Occipital lobe (tissue), 1 donor: ENCODE measurements at regions not wholly inside any gene's neighbourhood (a gene's known extent, or its start where the extent isn't known, plus 50 kb on each side); places are given as distances from the start of the nearest gene placed in this dataset.

ENCODE experiments used
- DNase-seq: peaks from one replicate; lab custom pipeline; 2025; lab: John Stamatoyannopoulos, UW

DNA sequence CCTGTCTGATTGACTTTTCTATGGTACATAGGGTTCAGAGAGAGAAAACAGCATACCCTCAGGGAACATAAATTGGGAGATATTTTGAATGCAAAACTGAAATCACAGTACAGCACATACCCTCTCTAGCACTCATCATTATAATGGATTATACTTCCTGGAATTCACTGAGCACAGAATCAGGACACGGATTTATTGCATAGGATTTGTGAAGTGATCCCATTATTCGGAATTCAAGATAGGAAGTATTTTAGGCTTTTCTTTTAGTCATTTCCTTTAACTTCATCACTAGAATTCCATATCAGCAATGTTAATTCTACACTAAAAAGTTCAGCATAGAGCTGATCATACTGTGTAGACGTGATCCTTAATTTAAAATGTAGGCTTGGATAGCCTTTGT is 407.0 kb downstream of the PID1 start:
- no peak for DNase-seq

- DNase-seq: no peak
Measured at GRCh38 chr2:228860601-228861285, 410.3 kb downstream of the PID1 start.

DNA sequence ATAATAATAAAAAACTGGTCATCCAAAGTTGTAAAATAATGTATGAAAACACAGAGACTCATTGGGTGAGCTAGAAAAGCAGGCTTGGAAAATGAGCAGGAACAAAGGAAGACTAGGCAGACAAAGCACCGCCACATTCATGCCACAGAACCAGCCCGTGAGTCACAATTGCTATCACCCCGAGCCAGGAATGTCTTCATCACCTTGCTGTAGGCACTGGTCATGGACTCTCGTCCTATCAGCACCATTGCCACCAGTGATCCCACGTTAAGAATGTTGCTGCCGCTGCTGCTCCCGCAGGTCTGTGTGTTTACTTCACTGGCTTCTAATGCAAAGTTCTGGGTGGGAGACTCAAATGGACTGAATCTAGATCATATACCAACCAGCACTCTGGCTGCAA is 417.9 kb downstream of the PID1 start:
- DNase-seq: no peak

DNA sequence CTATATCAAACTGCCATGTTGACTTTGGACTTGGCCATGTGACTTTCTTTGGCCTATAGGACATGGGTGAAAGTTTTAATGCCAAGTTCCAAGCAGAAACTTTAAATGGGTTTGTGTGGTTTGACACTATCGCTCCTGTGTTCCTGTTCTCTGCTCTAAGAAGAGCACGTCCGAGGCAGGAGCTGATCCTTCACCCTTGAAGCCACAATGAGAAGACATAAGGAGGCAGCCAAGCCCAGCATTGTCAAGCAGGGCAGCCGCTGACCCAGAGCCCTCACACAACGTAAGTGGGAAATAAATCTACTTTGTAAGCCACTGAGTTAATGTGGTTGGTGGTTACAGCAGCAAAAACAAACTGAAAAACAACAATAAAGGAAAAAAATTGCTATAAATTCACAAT is 422.4 kb downstream of the PID1 start:
- no peak for DNase-seq

GRCh38 chr2:228847684-228848083 is 423.4 kb downstream of the PID1 start:
- DNase-seq: no peak

DNA sequence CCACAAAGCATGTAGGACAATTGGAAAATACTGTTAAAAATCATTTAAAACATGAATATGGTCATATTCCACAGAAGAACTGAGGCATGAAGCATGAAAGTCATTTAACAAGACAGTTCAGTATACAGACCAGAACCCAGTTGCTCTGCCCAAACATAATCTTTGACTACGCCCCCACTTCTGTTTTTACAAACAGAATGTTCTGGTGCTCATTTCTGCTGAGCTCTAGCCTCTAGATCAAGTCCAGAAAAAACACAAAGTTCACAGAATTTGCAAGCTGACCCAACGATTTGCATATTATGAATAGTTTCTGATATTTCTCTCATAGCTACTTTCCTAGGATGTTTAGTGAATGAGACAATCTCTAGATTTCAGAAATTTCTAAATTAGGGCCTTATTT is 424.9 kb downstream of the PID1 start:
- DNase-seq: no peak

DNA sequence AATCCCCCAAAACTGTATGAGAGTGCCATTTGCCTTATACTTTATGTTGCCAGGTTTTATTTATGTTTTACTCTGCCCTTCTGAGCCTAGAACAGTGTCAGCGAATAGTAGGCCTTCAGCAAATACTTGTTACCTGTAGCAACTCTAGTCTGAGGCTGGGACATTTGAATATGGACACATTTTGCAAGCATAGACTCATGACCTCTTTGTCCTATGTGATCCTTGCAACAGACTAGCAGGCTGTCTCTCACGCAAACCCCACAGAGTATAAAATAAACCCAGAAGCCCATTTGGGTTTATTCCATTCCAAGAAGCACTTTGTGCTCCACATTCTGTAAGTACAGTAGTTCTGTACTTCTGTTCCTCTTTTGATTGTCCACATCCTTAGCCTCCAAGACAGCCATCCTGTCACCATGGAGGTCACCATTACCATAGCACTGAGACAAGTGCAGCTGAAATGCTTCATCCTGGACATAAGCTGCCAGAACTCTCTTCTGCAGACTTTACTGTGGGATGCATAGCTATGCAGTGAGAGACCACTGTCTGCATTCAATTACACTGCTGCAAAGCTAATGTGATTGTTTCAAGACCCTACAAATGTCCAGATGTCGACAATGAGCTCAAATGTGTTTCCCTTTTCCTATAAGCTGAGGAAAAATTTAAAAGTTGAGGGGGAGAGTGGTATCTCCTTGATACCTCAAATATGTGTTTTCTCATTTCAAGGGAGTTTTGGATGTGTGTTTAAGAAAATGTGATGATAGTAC is 425.7 kb downstream of the PID1 start:
- no peak for DNase-seq

GRCh38 chr2:228841877-228842276 is 429.2 kb downstream of the PID1 start:
- no peak for DNase-seq

DNA sequence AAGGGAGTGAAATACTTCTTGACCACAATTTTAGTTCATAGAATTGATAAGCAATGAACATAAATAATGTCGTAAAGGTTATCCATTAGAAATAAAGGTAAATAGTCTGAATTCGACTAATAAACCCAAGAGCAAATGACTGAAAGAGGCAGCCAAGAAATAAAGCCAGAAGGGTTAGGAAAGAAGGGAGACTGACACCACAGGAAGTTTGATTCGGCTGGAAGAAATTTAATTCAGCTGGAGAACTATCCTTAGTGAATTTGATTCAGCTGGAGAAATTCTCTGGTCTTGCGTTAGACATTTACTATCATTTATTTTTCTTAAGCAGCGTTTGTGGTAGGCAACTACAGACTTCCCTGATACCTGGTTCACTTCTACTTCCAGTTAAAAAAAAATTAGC is 429.6 kb downstream of the PID1 start:
- DNase-seq: no peak

DNA sequence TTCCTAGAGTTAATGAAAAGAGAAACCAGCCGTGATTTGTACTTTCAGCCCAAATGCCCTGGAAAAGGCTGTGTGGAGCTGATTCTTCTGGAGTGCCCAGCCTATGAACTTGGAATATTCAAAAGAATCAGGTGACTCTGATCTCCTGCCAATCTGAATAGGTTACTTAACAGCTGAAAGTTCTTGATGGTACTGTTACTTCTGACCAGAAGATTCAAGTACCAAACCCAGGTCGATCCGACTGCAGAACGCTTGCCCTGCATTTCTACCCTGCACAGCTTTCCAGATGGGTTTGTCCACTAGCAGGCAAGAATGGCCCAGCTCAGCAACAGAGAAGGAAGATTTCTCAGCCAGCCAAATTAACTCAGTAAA is 430.4 kb downstream of the PID1 start:
- no peak for DNase-seq

GRCh38 chr2:228840113-228840742 is 430.9 kb downstream of the PID1 start:
- DNase-seq: no peak

GRCh38 chr2:228839421-228839876 is 431.6 kb downstream of the PID1 start:
- DNase-seq: no peak

DNA sequence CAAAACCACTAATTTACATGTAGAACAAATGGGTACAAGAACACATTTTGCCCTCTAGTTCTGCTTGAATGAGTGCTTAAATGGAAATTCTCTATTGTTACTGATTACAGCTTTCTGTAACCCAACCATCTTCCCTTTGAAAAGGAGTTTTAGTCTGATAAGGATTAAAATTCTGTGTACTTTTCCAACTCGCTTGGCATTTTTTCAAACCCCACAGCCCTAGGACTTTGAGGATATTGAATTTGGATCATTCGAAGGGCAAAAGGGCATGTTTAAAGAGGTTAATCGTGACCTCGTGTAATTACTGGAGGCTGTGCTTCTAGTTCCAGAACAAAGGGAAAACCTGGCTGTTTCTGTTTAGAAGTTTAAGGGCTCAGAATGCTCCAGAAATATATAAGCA is 432.3 kb downstream of the PID1 start:
- no peak for DNase-seq

DNA sequence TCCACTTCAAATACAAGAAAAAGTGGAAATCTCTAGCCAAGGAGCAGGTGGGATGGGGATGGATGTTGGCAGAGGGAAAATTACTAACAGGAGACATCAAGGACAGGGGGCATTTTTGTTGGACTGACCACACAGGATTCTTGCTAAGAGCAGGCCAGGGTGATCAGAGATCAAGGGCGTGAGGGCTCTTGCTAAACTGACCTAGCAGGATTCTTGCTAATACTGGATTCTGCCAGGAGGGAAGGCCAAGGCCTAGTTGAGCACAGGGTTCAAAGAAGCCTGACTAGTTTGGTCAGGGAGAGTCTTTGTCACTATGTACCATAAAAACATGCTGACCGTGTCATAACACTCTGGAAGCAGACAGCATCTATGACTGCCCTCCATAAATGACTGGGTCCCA is 442.7 kb downstream of the PID1 start:
- DNase-seq: no peak

DNA sequence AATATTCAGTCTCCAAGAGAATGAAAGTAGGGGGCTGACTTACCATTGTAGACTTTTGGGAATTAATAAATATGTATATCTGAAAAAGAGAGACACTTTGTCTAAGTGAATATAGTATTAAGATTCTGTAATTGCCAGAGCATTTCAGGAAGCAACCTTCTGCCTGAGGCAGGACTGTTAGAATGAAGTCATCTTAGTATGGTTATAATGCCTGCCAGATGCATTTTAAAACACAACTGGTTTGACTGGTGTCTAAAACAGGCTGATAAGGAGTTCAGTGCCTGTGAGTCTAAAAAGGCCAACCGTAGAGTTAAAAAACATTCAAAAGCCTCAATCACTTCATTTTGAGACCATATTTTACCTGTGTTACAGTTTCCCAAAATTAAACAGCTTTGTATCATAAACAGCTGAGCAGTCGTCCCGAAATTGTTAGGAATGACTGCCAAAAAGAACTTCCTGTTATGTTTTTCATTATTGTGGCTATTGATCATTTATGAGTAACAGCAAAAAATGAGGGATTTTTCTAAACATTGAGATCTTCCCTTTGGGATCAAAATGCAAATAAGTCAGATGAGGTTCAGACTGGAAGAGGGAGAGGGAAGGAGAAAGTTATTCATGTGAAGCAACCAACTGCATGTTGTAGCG is 443.9 kb downstream of the PID1 start:
- DNase-seq: no peak

- DNase-seq: no peak
Measured at GRCh38 chr2:228819701-228820100, 451.4 kb downstream of the PID1 start.

GRCh38 chr2:228802181-228803071 is 468.7 kb downstream of the PID1 start:
- DNase-seq: no peak

- no peak for DNase-seq
Measured at GRCh38 chr2:228801451-228801850, 469.6 kb downstream of the PID1 start.

DNA sequence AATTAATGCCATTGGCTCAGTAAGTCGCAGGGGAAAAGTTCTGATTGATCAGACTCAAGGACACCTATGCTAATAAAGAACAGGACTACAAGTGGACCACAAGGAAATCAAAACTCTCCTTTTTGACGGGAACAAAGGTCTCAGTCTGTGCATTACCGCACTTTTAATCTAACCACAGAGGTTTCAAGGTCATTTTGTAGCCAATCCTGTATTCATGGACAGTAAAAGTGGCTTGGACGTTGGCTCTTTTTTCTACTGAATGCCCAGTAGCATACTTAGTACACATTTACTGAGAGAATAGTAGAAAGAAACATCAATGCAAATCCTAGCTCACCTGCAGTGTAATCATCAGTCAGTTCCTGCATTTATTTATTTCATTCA is 471.9 kb downstream of the PID1 start:
- no peak for DNase-seq

DNA sequence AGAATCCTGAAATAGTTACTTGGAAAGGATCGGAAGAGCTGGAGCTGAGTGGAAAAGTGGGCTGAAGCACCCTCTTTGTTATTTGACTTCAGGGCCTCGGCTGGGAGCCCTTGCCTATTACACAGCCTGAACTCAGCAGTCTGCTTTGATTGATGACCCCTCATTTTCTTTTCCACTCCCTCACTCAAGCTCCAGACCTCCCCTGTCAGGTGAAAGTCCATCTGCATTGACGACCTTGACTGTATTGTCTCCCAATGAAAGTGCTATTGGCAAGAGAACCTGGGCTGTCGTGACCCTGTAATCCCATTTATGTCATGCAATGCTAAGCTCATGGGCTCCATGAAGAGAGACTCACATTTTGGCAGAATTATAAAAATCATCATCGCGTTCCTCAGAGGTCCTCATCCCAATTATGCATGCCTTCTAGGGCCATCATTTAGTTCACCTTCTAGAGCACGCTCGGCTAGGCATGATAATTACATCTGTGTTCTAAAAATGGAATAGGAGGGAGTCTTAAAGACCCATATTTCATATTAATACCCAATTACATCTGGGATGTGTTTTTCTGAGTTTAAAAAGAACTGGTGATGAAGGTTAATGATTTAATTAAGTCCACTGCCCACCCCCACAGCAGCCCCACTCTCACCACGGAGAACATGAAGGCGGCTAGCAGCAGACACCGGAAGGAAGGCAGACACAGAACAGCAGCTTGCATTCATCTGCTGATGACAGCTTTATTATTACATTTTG is 472.5 kb downstream of the PID1 start:
- DNase-seq: no peak

- DNase-seq: no peak
Measured at GRCh38 chr2:228796386-228796785, 474.7 kb downstream of the PID1 start.
